Neutrophil (primary cell): ENCODE measurements at regions not wholly inside any gene's neighbourhood (a gene's known extent, or its start where the extent isn't known, plus 50 kb on each side); places are given as distances from the start of the nearest gene placed in this dataset.

Experiments
- H3K27ac ChIP-seq: fragments of 200-600 bp; sonication (generic); 2 replicates; pipeline ENCODE4 v1.5.1; 2016; ENCODE audit warnings: mild to moderate bottlenecking, moderate library complexity
- H3K27me3 ChIP-seq: fragments of 200-600 bp; sonication (generic); 2 replicates; pipeline ENCODE4 v1.6.0; 2016; ENCODE audit warnings: mild to moderate bottlenecking
- H3K36me3 ChIP-seq: fragments of 200-600 bp; sonication (generic); 2 replicates; pipeline ENCODE4 v1.5.1; 2017
- H3K4me1 ChIP-seq, 2 experiments: fragments of 200-600 bp in 1 of 2; sonication (generic) in 1 of 2; 1 replicate in 1 of 2; 2 replicates in 1 of 2; pipeline versions ENCODE4 v1.5.1 to v1.6.1; 2013 to 2016; ENCODE audit warnings: low read depth in 1 of 2, low read length in 1 of 2, mild to moderate bottlenecking in 1 of 2, moderate library complexity in 1 of 2; ENCODE audit not compliant: control insufficient read depth in 1 of 2, insufficient read depth in 1 of 2
- H3K4me3 ChIP-seq, 2 experiments: fragments of 200-600 bp in 1 of 2; sonication (generic) in 1 of 2; 1 replicate in 1 of 2; 2 replicates in 1 of 2; pipeline ENCODE4 v1.5.1; 2013 to 2016; ENCODE audit warnings: low read depth in 1 of 2, low read length in 1 of 2, mild to moderate bottlenecking in 1 of 2, moderate library complexity in 1 of 2
- H3K9me3 ChIP-seq: fragments of 200-600 bp; sonication (generic); 2 replicates; pipeline ENCODE4 v1.5.1; 2016
- CTCF ChIP-seq: fragments of 200-600 bp; sonication (generic); IDR thresholded peaks from 2 replicates; pipeline ENCODE4 v1.5.1; 2016; ENCODE audit warnings: antibody characterized with exemption

- TF ChIP-seq CTCF = no peak
- no peaks in the 10 kb centered on the region for H3K4me1 ChIP-seq
- no peaks in the 10 kb centered on the region for H3K27me3 ChIP-seq
Observed at GRCh38 chr5:165538065-165538464, 2032.6 kb downstream of the MAT2B start.

GRCh38 chr5:165559645-165560044, 2054.2 kb downstream of the MAT2B start:
- no peak for TF ChIP-seq CTCF
- Histone ChIP-seq H3K27me3 (no peaks in the 10 kb centered on the region), H3K9me3 (no peaks in the 10 kb centered on the region), H3K27ac (no peak overlapping the region), H3K36me3 (no peaks in the 10 kb centered on the region), H3K4me3 (no peak overlapping the region), H3K4me1 (no peaks in the 10 kb centered on the region)

More at GRCh38 chr5:165538065-165538464, 2032.6 kb downstream of the MAT2B start:
- no peak overlapping the region for H3K4me3 ChIP-seq
- no peak overlapping the region for H3K27ac ChIP-seq
- no peaks in the 10 kb centered on the region for H3K36me3 ChIP-seq
- no peaks in the 10 kb centered on the region for H3K9me3 ChIP-seq

- Histone ChIP-seq H3K4me1 (no peaks in the 10 kb centered on the region), H3K27ac (no peak overlapping the region), H3K27me3 (no peaks in the 10 kb centered on the region), H3K36me3 (no peaks in the 10 kb centered on the region), H3K4me3 (no peak overlapping the region), H3K9me3 (no peaks in the 10 kb centered on the region)
- no peak for TF ChIP-seq CTCF
Observed at GRCh38 chr5:165560648-165561047, 2055.2 kb downstream of the MAT2B start.

GRCh38 chr5:165565911-165566310, 2060.5 kb downstream of the MAT2B start:
- no peaks in the 10 kb centered on the region for H3K27me3 ChIP-seq
- H3K27ac ChIP-seq = no peak overlapping the region
- H3K9me3 ChIP-seq = no peaks in the 10 kb centered on the region
- no peak overlapping the region for H3K4me3 ChIP-seq
- H3K36me3 ChIP-seq = no peaks in the 10 kb centered on the region
- H3K4me1 ChIP-seq = no peaks in the 10 kb centered on the region
- TF ChIP-seq CTCF = no peak

GRCh38 chr5:165569551-165569950, 2064.1 kb downstream of the MAT2B start:
- no peak for TF ChIP-seq CTCF
- no peaks in the 10 kb centered on the region for H3K9me3 ChIP-seq
- no peaks in the 10 kb centered on the region for H3K36me3 ChIP-seq
- no peak overlapping the region for H3K27ac ChIP-seq
- H3K4me1 ChIP-seq = no peaks in the 10 kb centered on the region
- H3K27me3 ChIP-seq = no peaks in the 10 kb centered on the region
- no peak overlapping the region for H3K4me3 ChIP-seq

GRCh38 chr5:165573445-165573844, 2068.0 kb downstream of the MAT2B start:
- H3K4me1 ChIP-seq = no peaks in the 10 kb centered on the region
- no peak overlapping the region for H3K27ac ChIP-seq
- H3K36me3 ChIP-seq = no peaks in the 10 kb centered on the region
- TF ChIP-seq CTCF = no peak
- H3K4me3 ChIP-seq = no peak overlapping the region
- no peaks in the 10 kb centered on the region for H3K9me3 ChIP-seq
- no peaks in the 10 kb centered on the region for H3K27me3 ChIP-seq
